ENCODE measurements at regions not wholly inside any gene's neighbourhood (a gene's known extent, or its start where the extent isn't known, plus 50 kb on each side); places are given as distances from the start of the nearest gene placed in this dataset.

DNA sequence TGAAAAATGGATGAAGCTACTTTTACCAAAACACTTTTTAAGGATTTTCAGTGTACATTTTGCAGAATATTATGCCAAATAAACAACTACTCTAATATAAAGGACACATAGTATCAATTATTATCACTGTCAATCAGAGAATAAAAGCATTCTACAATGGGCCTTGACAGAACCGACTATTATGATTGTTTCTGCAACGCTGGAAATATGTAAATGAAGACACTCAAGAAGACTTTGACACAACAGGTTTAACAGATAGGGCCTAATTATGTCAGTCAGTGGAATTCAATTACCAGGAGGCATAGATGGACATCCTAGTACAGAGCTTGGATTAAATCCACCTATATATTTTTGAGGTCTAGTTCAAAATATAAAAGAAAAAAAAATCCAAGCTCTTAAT lies 58.7 kb upstream of the SOX5 start:
- Histone ChIP-seq H3K79me2 (ENCODE audit: control insufficient read depth, insufficient read depth, low read length) (no peaks in the 10 kb centered on the region), H3K27me3 (ENCODE audit: control insufficient read depth in 2 of 2, insufficient read depth in 2 of 2, low read length in 2 of 2) (no peaks in the 10 kb centered on the region), H3K27ac (ENCODE audit: extremely low read depth, low read depth, low read length) (no peak overlapping the region), H3K9me3 (replicated peaks; ENCODE audit: control insufficient read depth, insufficient read depth, low read depth, low read length) (no peaks in the 10 kb centered on the region), H3K9ac (ENCODE audit: insufficient read depth in 1 of 2, low read depth in 2 of 2, low read length in 2 of 2) (no peak overlapping the region), H2AFZ (ENCODE audit: low read depth, low read length) (peak overlapping the region; percentile 49), H3K4me3 (no peak overlapping the region), H3K4me2 (ENCODE audit: insufficient read depth, low read length) (no peak overlapping the region), H3K36me3 (ENCODE audit: control insufficient read depth, insufficient read depth, low read length) (no peaks in the 10 kb centered on the region), H4K20me1 (replicated peaks; ENCODE audit: control insufficient read depth, insufficient read depth, low read length) (no peaks in the 10 kb centered on the region), H3K4me1 (replicated peaks in 1 of 2; ENCODE audit: control insufficient read depth in 2 of 2, insufficient read depth in 2 of 2, low read length in 2 of 2) (no peaks in the 10 kb centered on the region), H3K9me1 (ENCODE audit: control insufficient read depth, insufficient read depth, low read length) (no peaks in the 10 kb centered on the region)
- TF ChIP-seq BMI1 (IDR thresholded peaks at IDR 0.05; ENCODE audit: low read length) (no peak), ZNF79 (CRISPR knock-in tag; IDR thresholded peaks at IDR 0.05; ENCODE audit: low read depth) (no peak), SMARCC2 (IDR thresholded peaks at IDR 0.05; ENCODE audit: low read depth) (no peak), ZNF41 (CRISPR knock-in tag; conservative IDR thresholded peaks at IDR 0.05) (no peak), XRCC3 (IDR thresholded peaks at IDR 0.05) (no peak), MEF2A (IDR thresholded peaks at IDR 0.05; ENCODE audit: control insufficient read depth, low read depth, low read length) (no peak), EP300 (IDR thresholded peaks at IDR 0.05; ENCODE audit: low read length) (no peak)
- TF ChIP-seq, protein P1, sequence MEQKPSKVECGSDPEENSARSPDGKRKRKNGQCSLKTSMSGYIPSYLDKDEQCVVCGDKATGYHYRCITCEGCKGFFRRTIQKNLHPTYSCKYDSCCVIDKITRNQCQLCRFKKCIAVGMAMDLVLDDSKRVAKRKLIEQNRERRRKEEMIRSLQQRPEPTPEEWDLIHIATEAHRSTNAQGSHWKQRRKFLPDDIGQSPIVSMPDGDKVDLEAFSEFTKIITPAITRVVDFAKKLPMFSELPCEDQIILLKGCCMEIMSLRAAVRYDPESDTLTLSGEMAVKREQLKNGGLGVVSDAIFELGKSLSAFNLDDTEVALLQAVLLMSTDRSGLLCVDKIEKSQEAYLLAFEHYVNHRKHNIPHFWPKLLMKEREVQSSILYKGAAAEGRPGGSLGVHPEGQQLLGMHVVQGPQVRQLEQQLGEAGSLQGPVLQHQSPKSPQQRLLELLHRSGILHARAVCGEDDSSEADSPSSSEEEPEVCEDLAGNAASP (IDR thresholded peaks at IDR 0.05) = no peak
- TF ChIP-seq, protein P2, sequence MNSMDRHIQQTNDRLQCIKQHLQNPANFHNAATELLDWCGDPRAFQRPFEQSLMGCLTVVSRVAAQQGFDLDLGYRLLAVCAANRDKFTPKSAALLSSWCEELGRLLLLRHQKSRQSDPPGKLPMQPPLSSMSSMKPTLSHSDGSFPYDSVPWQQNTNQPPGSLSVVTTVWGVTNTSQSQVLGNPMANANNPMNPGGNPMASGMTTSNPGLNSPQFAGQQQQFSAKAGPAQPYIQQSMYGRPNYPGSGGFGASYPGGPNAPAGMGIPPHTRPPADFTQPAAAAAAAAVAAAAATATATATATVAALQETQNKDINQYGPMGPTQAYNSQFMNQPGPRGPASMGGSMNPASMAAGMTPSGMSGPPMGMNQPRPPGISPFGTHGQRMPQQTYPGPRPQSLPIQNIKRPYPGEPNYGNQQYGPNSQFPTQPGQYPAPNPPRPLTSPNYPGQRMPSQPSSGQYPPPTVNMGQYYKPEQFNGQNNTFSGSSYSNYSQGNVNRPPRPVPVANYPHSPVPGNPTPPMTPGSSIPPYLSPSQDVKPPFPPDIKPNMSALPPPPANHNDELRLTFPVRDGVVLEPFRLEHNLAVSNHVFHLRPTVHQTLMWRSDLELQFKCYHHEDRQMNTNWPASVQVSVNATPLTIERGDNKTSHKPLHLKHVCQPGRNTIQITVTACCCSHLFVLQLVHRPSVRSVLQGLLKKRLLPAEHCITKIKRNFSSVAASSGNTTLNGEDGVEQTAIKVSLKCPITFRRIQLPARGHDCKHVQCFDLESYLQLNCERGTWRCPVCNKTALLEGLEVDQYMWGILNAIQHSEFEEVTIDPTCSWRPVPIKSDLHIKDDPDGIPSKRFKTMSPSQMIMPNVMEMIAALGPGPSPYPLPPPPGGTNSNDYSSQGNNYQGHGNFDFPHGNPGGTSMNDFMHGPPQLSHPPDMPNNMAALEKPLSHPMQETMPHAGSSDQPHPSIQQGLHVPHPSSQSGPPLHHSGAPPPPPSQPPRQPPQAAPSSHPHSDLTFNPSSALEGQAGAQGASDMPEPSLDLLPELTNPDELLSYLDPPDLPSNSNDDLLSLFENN (IDR thresholded peaks at IDR 0.05; ENCODE audit: low read depth in 2 of 2, low read length in 2 of 2) = no peak
- TF ChIP-seq, protein P3, sequence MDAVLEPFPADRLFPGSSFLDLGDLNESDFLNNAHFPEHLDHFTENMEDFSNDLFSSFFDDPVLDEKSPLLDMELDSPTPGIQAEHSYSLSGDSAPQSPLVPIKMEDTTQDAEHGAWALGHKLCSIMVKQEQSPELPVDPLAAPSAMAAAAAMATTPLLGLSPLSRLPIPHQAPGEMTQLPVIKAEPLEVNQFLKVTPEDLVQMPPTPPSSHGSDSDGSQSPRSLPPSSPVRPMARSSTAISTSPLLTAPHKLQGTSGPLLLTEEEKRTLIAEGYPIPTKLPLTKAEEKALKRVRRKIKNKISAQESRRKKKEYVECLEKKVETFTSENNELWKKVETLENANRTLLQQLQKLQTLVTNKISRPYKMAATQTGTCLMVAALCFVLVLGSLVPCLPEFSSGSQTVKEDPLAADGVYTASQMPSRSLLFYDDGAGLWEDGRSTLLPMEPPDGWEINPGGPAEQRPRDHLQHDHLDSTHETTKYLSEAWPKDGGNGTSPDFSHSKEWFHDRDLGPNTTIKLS (IDR thresholded peaks at IDR 0.05; ENCODE audit: borderline replicate concordance, low read depth) = no peak
- TF ChIP-seq, protein P4, sequence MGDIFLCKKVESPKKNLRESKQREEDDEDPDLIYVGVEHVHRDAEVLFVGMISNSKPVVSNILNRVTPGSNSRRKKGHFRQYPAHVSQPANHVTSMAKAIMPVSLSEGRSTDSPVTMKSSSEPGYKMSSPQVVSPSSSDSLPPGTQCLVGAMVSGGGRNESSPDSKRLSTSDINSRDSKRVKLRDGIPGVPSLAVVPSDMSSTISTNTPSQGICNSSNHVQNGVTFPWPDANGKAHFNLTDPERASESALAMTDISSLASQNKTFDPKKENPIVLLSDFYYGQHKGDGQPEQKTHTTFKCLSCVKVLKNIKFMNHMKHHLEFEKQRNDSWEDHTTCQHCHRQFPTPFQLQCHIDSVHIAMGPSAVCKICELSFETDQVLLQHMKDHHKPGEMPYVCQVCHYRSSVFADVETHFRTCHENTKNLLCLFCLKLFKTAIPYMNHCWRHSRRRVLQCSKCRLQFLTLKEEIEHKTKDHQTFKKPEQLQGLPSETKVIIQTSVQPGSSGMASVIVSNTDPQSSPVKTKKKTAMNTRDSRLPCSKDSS (IDR thresholded peaks at IDR 0.05; ENCODE audit: low read depth, partially characterized antibody) = no peak
- ATAC-seq = no peak
- FAIRE-seq = no peak
- ChIA-PET POLR2A (interaction anchor here (0.5 to 1.1 kb wide), 3 partner anchors 10 to 801 kb away, joined by 3 read pairs; no protein-coding TSS in a partner anchor), CTCF (ENCODE audit: low intra/inter-chr PET ratio) (no interaction called here)
- no peak for DNase-seq (ENCODE audit: extremely low read depth in 1 of 4, low spot score in 3 of 4)
- in situ Hi-C loops (cut with MboI) = no loop called here
- WGBS (ENCODE audit: insufficient coverage, low coverage, missing lambda C conversion rate) = 37% methylated on average over 2 of the region's 2 CpGs
- no TSS peak for BruUV-seq (replicated peaks)
- intact Hi-C loops (cut with micrococcal nuclease) = no loop called here
